ENCODE measurements at regions not wholly inside any gene's neighbourhood (a gene's known extent, or its start where the extent isn't known, plus 50 kb on each side); places are given as distances from the start of the nearest gene placed in this dataset.

DNA sequence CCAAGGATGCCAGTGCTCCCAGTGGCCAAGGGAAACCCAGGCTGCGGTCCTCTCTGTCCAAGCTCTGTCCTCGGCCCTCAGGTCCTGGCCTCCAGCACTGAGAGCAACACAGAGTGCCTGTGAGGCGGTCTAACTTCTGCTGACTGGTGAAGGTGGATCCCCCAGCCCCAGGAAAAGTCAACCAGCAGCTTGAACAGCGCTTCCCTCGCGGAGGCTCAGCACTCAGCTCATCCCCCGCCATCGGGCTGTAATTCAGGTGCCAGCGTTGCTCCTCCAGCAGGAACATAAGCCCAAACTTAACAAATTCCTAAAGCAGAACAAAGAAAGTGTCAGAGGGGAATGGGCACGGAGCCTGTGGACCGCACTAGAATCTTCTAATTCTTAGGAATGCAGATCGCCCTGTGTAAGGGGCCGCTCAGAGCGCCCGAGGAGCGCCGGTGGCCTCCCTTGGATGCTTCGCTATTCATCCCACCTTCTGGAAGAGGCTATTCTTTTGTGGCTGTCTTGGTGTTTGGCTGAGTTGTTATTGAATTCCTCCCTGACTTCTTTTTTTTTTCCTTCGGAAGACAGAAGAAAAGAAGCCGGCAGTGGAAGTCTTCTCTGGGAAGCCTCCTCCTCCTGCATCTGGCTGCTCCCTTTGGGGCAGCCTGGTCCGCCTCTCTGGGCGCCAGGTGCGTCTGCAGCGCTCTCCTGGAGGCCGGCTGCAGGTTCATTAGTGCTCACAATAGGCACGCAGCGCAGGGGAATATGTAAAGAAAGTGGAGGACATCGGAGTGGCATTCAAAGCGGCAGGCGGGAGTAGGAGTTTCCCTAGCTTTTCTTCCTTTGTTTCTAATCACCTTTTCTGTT lies 905.6 kb downstream of the TSN start:
- no peak for DNase-seq
- no peaks in the 10 kb centered on the region for H3K36me3 ChIP-seq
- no peak overlapping the region for H3K27ac ChIP-seq
- no peaks in the 10 kb centered on the region for H3K4me1 ChIP-seq
- H3K27me3 ChIP-seq = peaks cover 0 to 5% of the 10 kb centered on the region in 2 donors
- intact Hi-C loops (cut with DNase I; ENCODE audit: low total_unique reads) = no loop called here
- TF ChIP-seq, protein P1, sequence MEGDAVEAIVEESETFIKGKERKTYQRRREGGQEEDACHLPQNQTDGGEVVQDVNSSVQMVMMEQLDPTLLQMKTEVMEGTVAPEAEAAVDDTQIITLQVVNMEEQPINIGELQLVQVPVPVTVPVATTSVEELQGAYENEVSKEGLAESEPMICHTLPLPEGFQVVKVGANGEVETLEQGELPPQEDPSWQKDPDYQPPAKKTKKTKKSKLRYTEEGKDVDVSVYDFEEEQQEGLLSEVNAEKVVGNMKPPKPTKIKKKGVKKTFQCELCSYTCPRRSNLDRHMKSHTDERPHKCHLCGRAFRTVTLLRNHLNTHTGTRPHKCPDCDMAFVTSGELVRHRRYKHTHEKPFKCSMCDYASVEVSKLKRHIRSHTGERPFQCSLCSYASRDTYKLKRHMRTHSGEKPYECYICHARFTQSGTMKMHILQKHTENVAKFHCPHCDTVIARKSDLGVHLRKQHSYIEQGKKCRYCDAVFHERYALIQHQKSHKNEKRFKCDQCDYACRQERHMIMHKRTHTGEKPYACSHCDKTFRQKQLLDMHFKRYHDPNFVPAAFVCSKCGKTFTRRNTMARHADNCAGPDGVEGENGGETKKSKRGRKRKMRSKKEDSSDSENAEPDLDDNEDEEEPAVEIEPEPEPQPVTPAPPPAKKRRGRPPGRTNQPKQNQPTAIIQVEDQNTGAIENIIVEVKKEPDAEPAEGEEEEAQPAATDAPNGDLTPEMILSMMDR (IDR thresholded peaks at IDR 0.05) = no peak
- no peak overlapping the region for H3K4me3 ChIP-seq
- no peaks in the 10 kb centered on the region for H3K9me3 ChIP-seq

DNA sequence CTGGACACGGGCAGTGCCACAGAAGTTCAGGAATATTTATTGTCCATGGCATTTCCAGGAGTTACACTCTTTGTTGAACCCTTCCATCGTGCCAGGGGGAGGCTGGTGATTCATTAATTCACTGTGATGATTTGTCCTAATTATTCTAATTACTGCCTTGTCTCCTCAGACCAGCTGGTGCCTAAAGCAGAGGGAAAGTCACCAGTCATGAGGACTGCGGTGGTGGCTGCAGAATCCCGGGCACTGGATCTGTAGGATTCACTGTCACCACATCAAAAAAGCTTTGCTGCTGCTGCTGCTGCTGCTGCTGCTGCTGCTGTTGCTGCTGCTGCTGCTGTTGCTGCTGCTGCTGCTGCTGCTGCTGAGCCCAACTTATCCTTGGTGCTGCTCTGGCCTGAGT lies 908.2 kb downstream of the TSN start:
- TF ChIP-seq, protein P1 (IDR thresholded peaks at IDR 0.05) = no peak
- H3K9me3 ChIP-seq = no peaks in the 10 kb centered on the region
- no peak for DNase-seq
- intact Hi-C loops (cut with DNase I; ENCODE audit: low total_unique reads) = no loop called here
- H3K4me1 ChIP-seq = no peaks in the 10 kb centered on the region
- H3K4me3 ChIP-seq = no peak overlapping the region
- no peak overlapping the region for H3K27ac ChIP-seq
- H3K27me3 ChIP-seq = peaks cover 0 to 5% of the 10 kb centered on the region in 2 donors
- no peaks in the 10 kb centered on the region for H3K36me3 ChIP-seq

DNA sequence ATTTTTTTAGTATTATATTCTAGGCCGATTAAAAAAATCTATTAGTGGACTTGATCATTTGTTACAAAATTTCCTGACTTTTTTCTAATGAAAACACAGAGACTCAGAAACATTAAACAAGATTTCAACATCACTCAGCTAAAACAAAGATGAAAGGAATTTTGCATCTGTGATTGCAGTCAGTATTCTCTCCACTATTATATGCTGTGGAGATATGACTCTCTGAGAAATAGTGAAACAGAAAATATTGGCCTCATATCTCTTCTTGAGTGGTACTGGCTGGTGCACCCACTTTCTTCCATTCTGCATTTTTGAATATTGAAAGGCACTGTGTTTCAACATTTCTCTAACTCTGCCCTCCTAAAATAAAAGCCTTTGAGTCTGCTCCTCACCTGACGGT lies 914.2 kb downstream of the TSN start:
- H3K36me3 ChIP-seq = no peaks in the 10 kb centered on the region
- H3K27ac ChIP-seq = no peak overlapping the region
- H3K9me3 ChIP-seq = no peaks in the 10 kb centered on the region
- no peak for DNase-seq
- no peak overlapping the region for H3K4me3 ChIP-seq
- no peaks in the 10 kb centered on the region for H3K4me1 ChIP-seq
- no peaks in the 10 kb centered on the region for H3K27me3 ChIP-seq
- TF ChIP-seq, protein P1 (IDR thresholded peaks at IDR 0.05) = no peak
- intact Hi-C loops (cut with DNase I; ENCODE audit: low total_unique reads) = no loop called here

DNA sequence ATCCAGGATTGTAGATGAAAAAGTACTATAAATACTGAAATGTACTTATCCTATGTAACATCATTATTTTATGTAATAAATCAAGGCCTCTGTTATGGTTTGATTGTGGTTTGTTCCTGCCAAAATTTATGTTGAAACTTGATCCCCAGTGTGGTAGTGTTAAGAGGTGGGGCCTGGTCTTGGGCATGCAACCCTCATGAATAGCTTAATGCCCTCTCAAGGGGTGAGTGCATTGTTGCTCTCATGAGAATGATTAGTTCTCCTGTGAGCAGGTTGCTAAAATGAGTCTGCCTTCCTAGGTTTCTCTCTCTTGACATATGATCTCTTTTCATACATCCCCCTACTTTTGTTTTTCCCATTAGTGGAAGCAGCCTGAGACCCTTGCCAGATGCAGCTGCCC lies 915.4 kb downstream of the TSN start:
- Histone ChIP-seq H3K36me3 (no peaks in the 10 kb centered on the region), H3K27ac (no peak overlapping the region), H3K9me3 (no peaks in the 10 kb centered on the region), H3K4me3 (no peak overlapping the region), H3K4me1 (no peaks in the 10 kb centered on the region), H3K27me3 (no peaks in the 10 kb centered on the region)
- TF ChIP-seq, protein P1 (IDR thresholded peaks at IDR 0.05) = no peak
- DNase-seq = no peak
- intact Hi-C loops (cut with DNase I; ENCODE audit: low total_unique reads) = no loop called here

DNA sequence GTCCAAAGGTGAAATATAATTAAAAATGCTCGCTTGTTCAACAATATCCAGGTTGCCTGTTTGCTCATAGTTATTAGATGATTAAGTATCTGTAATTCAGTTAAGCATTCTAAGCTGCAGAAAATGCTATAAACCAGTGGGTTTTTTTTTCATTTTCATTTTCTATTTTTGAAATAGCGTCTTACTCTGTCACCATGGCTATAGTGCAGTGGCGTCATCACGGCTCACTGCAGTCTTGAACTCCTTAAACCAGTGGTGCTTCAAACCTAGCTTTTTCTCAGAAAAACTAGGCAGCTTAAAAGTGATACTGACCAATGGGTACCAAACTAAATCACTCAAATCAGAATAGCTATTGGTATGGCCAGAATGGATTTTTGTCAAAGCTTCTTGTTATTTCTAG lies 925.2 kb downstream of the TSN start:
- TF ChIP-seq, protein P1 (IDR thresholded peaks at IDR 0.05) = no peak
- H3K36me3 ChIP-seq = no peaks in the 10 kb centered on the region
- H3K4me1 ChIP-seq = no peaks in the 10 kb centered on the region
- intact Hi-C loops (cut with DNase I; ENCODE audit: low total_unique reads) = no loop called here
- H3K27me3 ChIP-seq = no peaks in the 10 kb centered on the region
- DNase-seq = no peak
- no peak overlapping the region for H3K4me3 ChIP-seq
- no peaks in the 10 kb centered on the region for H3K9me3 ChIP-seq
- H3K27ac ChIP-seq = no peak overlapping the region
